GM20000 (cell line): ENCODE measurements at regions not wholly inside any gene's neighbourhood (a gene's known extent, or its start where the extent isn't known, plus 50 kb on each side); places are given as distances from the start of the nearest gene placed in this dataset.
"Not testable (repeated sequence)": the region's sequence is repeated elsewhere in the genome, so short reads cannot be mapped to it uniquely, and the experiment has no call there.

Experiments used
- DNase-seq: peaks from one replicate; pipeline ENCODE4 v3.0.0; 2012; ENCODE audit warnings: low spot score
- TF ChIP-seq, protein P1 (sequence below): IDR thresholded peaks from 2 replicates; pipeline ENCODE4 v1.5.1; 2012; ENCODE audit warnings: mild to moderate bottlenecking, control low read depth; ENCODE audit errors: extremely low read depth, missing control alignments

- DNase-seq, result no peak
- TF ChIP-seq, protein P1, sequence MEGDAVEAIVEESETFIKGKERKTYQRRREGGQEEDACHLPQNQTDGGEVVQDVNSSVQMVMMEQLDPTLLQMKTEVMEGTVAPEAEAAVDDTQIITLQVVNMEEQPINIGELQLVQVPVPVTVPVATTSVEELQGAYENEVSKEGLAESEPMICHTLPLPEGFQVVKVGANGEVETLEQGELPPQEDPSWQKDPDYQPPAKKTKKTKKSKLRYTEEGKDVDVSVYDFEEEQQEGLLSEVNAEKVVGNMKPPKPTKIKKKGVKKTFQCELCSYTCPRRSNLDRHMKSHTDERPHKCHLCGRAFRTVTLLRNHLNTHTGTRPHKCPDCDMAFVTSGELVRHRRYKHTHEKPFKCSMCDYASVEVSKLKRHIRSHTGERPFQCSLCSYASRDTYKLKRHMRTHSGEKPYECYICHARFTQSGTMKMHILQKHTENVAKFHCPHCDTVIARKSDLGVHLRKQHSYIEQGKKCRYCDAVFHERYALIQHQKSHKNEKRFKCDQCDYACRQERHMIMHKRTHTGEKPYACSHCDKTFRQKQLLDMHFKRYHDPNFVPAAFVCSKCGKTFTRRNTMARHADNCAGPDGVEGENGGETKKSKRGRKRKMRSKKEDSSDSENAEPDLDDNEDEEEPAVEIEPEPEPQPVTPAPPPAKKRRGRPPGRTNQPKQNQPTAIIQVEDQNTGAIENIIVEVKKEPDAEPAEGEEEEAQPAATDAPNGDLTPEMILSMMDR, result no peak
Observed at GRCh38 chr1:103997631-103998030, 247.9 kb downstream of the AMY1C start.

DNA sequence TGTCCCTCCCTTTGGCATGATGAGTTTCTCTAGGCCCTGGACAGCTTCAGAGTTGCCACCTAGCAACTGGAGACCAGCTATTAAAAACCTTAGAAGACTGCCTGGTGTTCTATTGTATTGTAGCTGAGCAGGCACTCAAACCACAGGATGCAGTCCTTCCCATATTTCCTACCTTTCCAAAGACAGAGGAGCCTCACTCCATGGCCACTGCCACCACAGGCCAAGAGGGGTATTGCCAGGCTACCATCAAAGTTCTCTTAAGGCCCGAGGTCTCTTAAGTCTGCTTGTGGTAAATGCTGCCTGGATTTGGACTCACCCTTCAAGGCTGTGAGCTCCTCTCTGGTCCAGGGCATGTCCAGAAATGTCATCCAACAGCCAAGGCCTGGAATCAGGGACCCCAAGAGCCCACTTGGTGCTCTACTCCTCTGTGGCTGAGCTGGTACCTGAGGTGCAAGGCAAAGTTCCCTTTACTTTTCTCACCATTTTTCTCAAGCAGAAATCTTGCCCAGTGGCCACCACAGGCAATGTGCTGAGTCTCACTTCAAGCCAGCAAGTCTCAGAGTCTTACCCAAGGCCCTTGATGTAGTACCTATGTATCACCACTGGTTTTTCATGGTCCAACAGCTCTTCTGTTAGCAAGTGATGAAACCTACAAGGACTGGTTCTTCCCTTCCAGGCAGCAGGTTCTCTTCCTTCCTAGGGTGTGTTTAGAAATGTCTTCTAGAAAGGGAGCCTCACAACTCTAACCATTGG is 269.4 kb downstream of the AMY1C start:
- no peak for DNase-seq
- TF ChIP-seq, protein P1, result no peak

GRCh38 chr1:104019675-104020049 is 270.0 kb downstream of the AMY1C start:
- TF ChIP-seq, protein P1, result no peak
- DNase-seq, result no peak

- DNase-seq, result no peak
- TF ChIP-seq, protein P1, result no peak
Observed at GRCh38 chr1:104028416-104029035, 278.8 kb downstream of the AMY1C start.

- no peak for DNase-seq
- TF ChIP-seq, protein P1, result no peak
Observed at GRCh38 chr1:104029456-104029970, 279.8 kb downstream of the AMY1C start.

DNA sequence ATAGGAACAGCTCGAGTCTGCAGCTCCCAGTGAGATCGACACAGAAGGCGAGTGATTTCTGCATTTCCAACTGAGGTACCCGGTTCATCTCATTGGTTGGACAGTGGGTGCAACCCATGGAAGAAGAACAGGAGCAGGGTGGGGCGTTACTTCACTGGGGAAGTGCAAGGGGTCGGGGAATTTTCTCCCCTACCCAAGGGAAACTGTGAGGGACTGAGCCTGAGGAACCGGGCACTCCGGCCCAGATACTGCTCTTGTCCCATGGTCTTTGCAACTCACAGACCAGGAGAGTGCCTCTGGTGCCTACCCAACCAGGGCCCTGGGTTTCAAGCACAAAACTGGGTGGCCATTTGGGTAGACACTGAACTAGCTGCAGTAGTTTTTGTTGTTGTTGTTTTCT is 307.1 kb downstream of the AMY1C start:
- no peak for DNase-seq
- TF ChIP-seq, protein P1, result no peak

DNA sequence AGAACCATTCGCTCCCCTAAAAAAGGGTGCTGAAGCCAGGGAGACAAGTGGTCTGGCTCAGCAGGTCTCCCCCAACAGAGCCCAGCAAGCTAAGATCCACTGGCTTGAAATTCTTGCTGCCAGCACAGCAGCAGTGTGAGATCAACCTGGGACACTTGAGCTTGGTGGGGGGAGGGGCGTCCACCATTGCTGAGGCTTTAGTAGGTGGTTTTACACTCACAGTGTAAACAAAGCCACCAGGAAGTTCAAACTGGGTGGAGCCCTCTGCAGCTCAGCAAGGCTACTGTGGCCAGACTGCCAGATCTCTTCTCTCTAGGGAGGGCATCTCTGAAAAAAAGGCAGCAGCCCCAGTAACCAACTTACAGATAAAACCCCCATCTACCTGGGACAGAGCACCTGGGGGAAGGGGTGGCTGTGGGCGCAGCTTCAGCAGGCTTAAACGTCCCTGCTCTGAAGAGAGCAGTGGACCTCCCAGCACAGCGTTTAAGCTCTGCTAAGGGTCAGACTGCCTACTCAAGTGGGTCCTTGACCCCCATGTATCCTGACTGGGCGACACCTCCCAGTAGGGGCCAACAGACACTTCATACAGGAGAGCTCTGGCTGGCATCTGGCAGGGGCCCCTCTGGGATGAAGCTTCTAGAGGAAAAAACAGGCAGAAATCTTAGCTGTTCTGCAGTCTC is 307.7 kb downstream of the AMY1C start:
- not testable (repeated sequence) for DNase-seq

- not testable (repeated sequence) for DNase-seq
Observed at GRCh38 chr1:104061637-104062036, 311.9 kb downstream of the AMY1C start.
